ENCODE measurements at regions not wholly inside any gene's neighbourhood (a gene's known extent, or its start where the extent isn't known, plus 50 kb on each side); places are given as distances from the start of the nearest gene placed in this dataset.
A peak's percentile ranks its signal among the peaks of the same experiment; 100 is the strongest.

DNA sequence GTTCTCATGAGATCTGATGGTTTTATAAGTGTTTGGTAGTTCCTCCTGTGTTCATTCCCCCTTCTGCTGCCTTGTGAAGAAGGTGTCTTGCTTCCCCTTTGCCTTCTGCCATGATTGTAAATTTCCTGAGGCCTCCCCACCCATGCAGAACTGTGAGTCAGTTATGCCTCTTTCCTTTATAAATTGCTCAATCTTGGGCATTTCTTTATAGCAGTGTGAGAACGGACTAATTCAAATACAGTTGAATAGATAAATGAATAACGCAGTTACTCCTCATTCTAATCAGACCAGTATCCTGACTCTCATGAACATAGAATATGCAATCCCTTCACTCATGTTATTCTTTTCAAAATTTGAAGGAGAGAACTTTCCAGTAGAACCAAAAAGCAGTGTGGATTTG is 375.0 kb upstream of the FZD8 start:
- TF ChIP-seq, protein P1, sequence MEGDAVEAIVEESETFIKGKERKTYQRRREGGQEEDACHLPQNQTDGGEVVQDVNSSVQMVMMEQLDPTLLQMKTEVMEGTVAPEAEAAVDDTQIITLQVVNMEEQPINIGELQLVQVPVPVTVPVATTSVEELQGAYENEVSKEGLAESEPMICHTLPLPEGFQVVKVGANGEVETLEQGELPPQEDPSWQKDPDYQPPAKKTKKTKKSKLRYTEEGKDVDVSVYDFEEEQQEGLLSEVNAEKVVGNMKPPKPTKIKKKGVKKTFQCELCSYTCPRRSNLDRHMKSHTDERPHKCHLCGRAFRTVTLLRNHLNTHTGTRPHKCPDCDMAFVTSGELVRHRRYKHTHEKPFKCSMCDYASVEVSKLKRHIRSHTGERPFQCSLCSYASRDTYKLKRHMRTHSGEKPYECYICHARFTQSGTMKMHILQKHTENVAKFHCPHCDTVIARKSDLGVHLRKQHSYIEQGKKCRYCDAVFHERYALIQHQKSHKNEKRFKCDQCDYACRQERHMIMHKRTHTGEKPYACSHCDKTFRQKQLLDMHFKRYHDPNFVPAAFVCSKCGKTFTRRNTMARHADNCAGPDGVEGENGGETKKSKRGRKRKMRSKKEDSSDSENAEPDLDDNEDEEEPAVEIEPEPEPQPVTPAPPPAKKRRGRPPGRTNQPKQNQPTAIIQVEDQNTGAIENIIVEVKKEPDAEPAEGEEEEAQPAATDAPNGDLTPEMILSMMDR (IDR thresholded peaks at IDR 0.05): no peak
- Mint-ChIP-seq H3K4me3 (ENCODE audit: unreplicated experiment) (no peak overlapping the region), H3K27ac (ENCODE audit: unreplicated experiment) (no peak overlapping the region), H3K9me3 (ENCODE audit: low read depth) (no peaks in the 10 kb centered on the region), H3K27me3 (ENCODE audit: low read depth) (no peaks in the 10 kb centered on the region), H3K4me1 (ENCODE audit: low read depth) (peaks cover 7% of the 10 kb centered on the region), H3K36me3 (ENCODE audit: low read depth) (no peaks in the 10 kb centered on the region)
- DNase-seq (ENCODE audit: low spot score): no peak

DNA sequence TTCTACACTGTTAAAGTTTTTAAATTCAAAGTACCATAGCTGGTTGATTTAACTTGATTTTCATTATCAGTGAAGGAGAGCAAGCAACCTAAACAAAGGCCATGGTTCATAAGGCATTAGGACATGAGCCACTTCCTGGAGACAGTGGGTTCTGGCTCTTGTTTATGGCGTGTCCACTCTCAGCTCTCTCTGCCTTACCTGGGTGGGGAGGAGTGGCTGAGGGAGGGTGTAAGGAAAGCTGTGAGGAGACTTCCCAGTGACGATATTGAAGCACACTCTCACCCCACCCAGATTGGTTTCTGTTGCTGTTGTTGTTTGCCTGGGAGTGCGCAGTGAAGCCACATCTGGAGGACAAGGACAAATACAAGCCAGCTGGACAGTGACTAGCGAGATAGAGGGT is 365.3 kb upstream of the FZD8 start:
- DNase-seq (ENCODE audit: low spot score): no peak
- TF ChIP-seq, protein P1 (IDR thresholded peaks at IDR 0.05): no peak
- Mint-ChIP-seq H3K27ac (ENCODE audit: unreplicated experiment) (no peak overlapping the region), H3K36me3 (ENCODE audit: low read depth) (no peaks in the 10 kb centered on the region), H3K4me1 (ENCODE audit: low read depth) (no peaks in the 10 kb centered on the region), H3K27me3 (ENCODE audit: low read depth) (no peaks in the 10 kb centered on the region), H3K9me3 (ENCODE audit: low read depth) (peaks cover 4% of the 10 kb centered on the region), H3K4me3 (ENCODE audit: unreplicated experiment) (no peak overlapping the region)

DNA sequence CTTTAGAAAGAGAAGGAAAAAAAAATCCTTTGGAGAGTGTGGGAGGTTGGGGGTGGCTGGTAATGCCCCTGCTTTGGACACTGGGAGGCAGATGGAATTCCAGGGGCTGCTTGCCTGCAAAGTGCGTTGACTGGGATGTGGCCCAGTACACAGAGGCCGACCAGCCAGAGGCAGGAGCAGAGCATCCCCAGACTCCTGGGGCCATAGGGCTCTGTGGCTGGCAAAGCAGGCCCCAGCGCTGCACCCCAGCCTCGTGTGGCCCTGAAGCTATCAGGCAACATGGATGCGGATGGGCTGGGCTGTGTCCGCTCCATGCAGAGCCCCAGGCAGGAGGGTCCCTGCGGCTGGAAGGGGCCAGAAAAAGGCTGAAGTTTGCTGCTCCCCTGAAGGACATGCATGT is 361.6 kb upstream of the FZD8 start:
- H3K9me3 Mint-ChIP-seq (ENCODE audit: low read depth): peaks cover 11% of the 10 kb centered on the region
- peak; percentile 89 for DNase-seq (ENCODE audit: low spot score)
- no peak overlapping the region for H3K4me3 Mint-ChIP-seq (ENCODE audit: unreplicated experiment)
- H3K4me1 Mint-ChIP-seq (ENCODE audit: low read depth): no peaks in the 10 kb centered on the region
- H3K27me3 Mint-ChIP-seq (ENCODE audit: low read depth): no peaks in the 10 kb centered on the region
- TF ChIP-seq, protein P1 (IDR thresholded peaks at IDR 0.05): no peak
- peaks cover 4% of the 10 kb centered on the region for H3K36me3 Mint-ChIP-seq (ENCODE audit: low read depth)
- H3K27ac Mint-ChIP-seq (ENCODE audit: unreplicated experiment): no peak overlapping the region

DNA sequence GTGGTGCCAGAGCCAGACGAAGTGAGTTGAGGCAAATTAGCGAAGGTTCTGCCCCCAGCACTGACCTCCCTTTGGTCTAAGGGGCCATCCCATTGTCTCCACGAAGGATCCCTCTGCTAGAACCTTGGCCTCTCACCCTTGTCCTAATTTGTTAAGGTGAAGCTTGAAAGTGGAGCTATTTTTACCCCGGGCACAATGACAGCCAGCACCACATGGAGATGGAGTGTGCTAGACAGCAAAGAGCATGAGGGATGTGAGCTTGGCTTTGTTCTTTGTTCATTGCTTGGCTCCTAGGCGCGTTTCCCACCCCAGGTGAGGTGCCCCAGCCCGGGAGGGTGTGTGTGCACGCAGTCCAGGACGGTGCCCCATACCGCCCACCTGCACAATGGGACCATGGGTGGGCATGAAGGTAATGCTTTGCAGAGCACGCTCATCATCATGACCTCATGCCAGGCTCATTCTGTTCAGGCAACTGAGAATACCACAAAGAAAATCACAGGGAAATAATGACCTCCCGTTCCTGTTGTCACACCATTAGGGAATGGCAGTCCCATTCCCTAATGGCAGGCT is 361.0 kb upstream of the FZD8 start:
- H3K27ac Mint-ChIP-seq (ENCODE audit: unreplicated experiment): no peak overlapping the region
- peaks cover 4% of the 10 kb centered on the region for H3K36me3 Mint-ChIP-seq (ENCODE audit: low read depth)
- peaks cover 11% of the 10 kb centered on the region for H3K9me3 Mint-ChIP-seq (ENCODE audit: low read depth)
- TF ChIP-seq, protein P1 (IDR thresholded peaks at IDR 0.05): no peak
- DNase-seq (ENCODE audit: low spot score): no peak
- no peaks in the 10 kb centered on the region for H3K4me1 Mint-ChIP-seq (ENCODE audit: low read depth)
- H3K4me3 Mint-ChIP-seq (ENCODE audit: unreplicated experiment): no peak overlapping the region
- H3K27me3 Mint-ChIP-seq (ENCODE audit: low read depth): no peaks in the 10 kb centered on the region

DNA sequence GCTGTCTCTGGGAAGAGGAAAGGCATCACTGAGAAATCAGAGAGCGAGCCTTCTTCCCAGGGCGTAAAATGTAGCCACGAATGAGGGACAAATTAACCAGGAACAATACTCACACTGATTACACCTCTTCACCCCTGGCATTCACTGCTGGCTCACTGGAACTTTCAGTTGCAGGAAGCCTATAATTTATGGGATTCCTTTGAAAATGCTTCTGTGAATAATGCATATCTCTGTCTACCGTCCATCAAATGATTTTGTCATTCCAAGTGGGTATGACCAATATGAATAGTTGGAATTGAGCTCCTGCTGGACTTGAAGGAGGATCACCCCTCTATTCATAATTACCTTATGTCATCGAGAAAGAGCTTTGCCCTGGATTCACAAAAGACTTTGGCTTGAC is 360.3 kb upstream of the FZD8 start:
- no peaks in the 10 kb centered on the region for H3K4me1 Mint-ChIP-seq (ENCODE audit: low read depth)
- no peaks in the 10 kb centered on the region for H3K27me3 Mint-ChIP-seq (ENCODE audit: low read depth)
- peaks cover 11% of the 10 kb centered on the region for H3K9me3 Mint-ChIP-seq (ENCODE audit: low read depth)
- no peak for DNase-seq (ENCODE audit: low spot score)
- TF ChIP-seq, protein P1 (IDR thresholded peaks at IDR 0.05): no peak
- no peak overlapping the region for H3K27ac Mint-ChIP-seq (ENCODE audit: unreplicated experiment)
- H3K36me3 Mint-ChIP-seq (ENCODE audit: low read depth): peaks cover 4% of the 10 kb centered on the region
- H3K4me3 Mint-ChIP-seq (ENCODE audit: unreplicated experiment): no peak overlapping the region

Measured in chondrocyte (in vitro differentiated cells).